CD14-positive monocyte (primary cell): ENCODE measurements at regions not wholly inside any gene's neighbourhood (a gene's known extent, or its start where the extent isn't known, plus 50 kb on each side); places are given as distances from the start of the nearest gene placed in this dataset.

Experiments
- DNase-seq, 3 donors: peaks; one replicate each; pipeline ENCODE4 v3.0.0-alpha.2; 2011 to 2022
- H2AFZ ChIP-seq: 2 replicates; pipeline ENCODE4 v1.6.0; 2012; ENCODE audit warnings: mild to moderate bottlenecking, low read depth, low read length, inconsistent platforms; ENCODE audit not compliant: insufficient read depth, poor library complexity, severe bottlenecking
- H3K27ac ChIP-seq, 2 donors: 1 replicate in 1 of 2; 2 replicates in 1 of 2; pipeline ENCODE4 v1.5.1; 2012 to 2013; ENCODE audit warnings: low read length in 2 of 2, control low read depth in 1 of 2, inconsistent platforms in 1 of 2, low read depth in 1 of 2, mild to moderate bottlenecking in 1 of 2
- H3K27me3 ChIP-seq, 2 donors: one replicate each; pipeline versions ENCODE4 v1.6.0 to v1.6.1; 2011 to 2013; ENCODE audit warnings: low read length in 2 of 2; ENCODE audit not compliant: control insufficient read depth in 2 of 2, insufficient read depth in 2 of 2
- H3K36me3 ChIP-seq, 2 donors: replicated peaks in 1 of 2; 1 replicate in 1 of 2; 2 replicates in 1 of 2; pipeline versions ENCODE4 v1.5.1 to v1.6.1; 2012 to 2013; ENCODE audit warnings: low read length in 2 of 2, control low read depth in 1 of 2, inconsistent platforms in 1 of 2, mild to moderate bottlenecking in 1 of 2; ENCODE audit not compliant: insufficient read depth in 2 of 2, control insufficient read depth in 1 of 2
- H3K4me1 ChIP-seq, 2 donors: 1 replicate in 1 of 2; 2 replicates in 1 of 2; pipeline versions ENCODE4 v1.5.1 to v1.6.1; 2012 to 2013; ENCODE audit warnings: low read length in 2 of 2, control low read depth in 1 of 2, inconsistent platforms in 1 of 2, mild to moderate bottlenecking in 1 of 2, moderate library complexity in 1 of 2; ENCODE audit not compliant: insufficient read depth in 2 of 2, control insufficient read depth in 1 of 2
- H3K4me2 ChIP-seq: replicated peaks from 2 replicates; pipeline ENCODE3; 2012; ENCODE audit warnings: low read length, moderate library complexity, mild to moderate bottlenecking; ENCODE audit not compliant: poor library complexity, severe bottlenecking; ENCODE audit errors: extremely low read depth
- H3K4me3 ChIP-seq, 3 experiments: fragments of 200-600 bp in 1 of 3; sonication (generic) in 1 of 3; replicated peaks in 1 of 3; 1 replicate in 2 of 3; 2 replicates in 1 of 3; pipeline ENCODE4 v1.5.1; 2011 to 2013; ENCODE audit warnings: low read length in 3 of 3, mild to moderate bottlenecking in 3 of 3, control low read depth in 2 of 3, low read depth in 2 of 3, inconsistent platforms in 1 of 3, moderate library complexity in 1 of 3
- H3K79me2 ChIP-seq: 2 replicates; pipeline ENCODE4 v1.6.0; 2012; ENCODE audit warnings: mild to moderate bottlenecking, control low read depth, inconsistent platforms, low read length, moderate library complexity; ENCODE audit not compliant: insufficient read depth
- H3K9ac ChIP-seq: 2 replicates; pipeline ENCODE4 v1.6.0; 2017; ENCODE audit warnings: low read length, mild to moderate bottlenecking; ENCODE audit not compliant: insufficient read depth, poor library complexity, severe bottlenecking
- H3K9me3 ChIP-seq, 2 donors: replicated peaks in 1 of 2; 1 replicate in 1 of 2; 2 replicates in 1 of 2; pipeline versions ENCODE4 v1.5.1 to v1.6.1; 2012 to 2013; ENCODE audit warnings: low read length in 2 of 2, control low read depth in 1 of 2; ENCODE audit not compliant: control insufficient read depth in 1 of 2, insufficient read depth in 1 of 2
- H4K20me1 ChIP-seq: 2 replicates; pipeline ENCODE4 v1.6.0; 2012; ENCODE audit warnings: mild to moderate bottlenecking, low read length, control low read depth, moderate library complexity; ENCODE audit not compliant: insufficient read depth
- H3K27ac Mint-ChIP-seq, 7 donors: one replicate each; pipeline ENCODE4 v1.8.0; 2020; ENCODE audit warnings: mild to moderate bottlenecking in 7 of 7, mixed read lengths in 7 of 7, moderate library complexity in 6 of 7, inconsistent platforms in 2 of 7
- H3K27me3 Mint-ChIP-seq, 3 donors: one replicate each; pipeline ENCODE4 v1.8.0; 2021 to 2022; ENCODE audit warnings: low read depth in 3 of 3, mild to moderate bottlenecking in 3 of 3, mixed read lengths in 3 of 3, moderate library complexity in 3 of 3, inconsistent platforms in 1 of 3
- H3K36me3 Mint-ChIP-seq, 2 donors: one replicate each; pipeline ENCODE4 v1.8.0; 2020; ENCODE audit warnings: mixed read lengths in 2 of 2, inconsistent platforms in 1 of 2, mild to moderate bottlenecking in 1 of 2
- H3K4me1 Mint-ChIP-seq: one replicate; pipeline ENCODE4 v1.8.0; 2020; ENCODE audit warnings: mild to moderate bottlenecking, mixed read lengths
- H3K4me3 Mint-ChIP-seq, 2 donors: one replicate each; pipeline ENCODE4 v1.8.0; 2020; ENCODE audit warnings: mild to moderate bottlenecking in 2 of 2, mixed read lengths in 2 of 2, moderate library complexity in 1 of 2
- H3K9me3 Mint-ChIP-seq, 7 donors: one replicate each; pipeline ENCODE4 v1.8.0; 2020 to 2022; ENCODE audit warnings: mixed read lengths in 7 of 7, mild to moderate bottlenecking in 6 of 7, moderate library complexity in 6 of 7, inconsistent platforms in 2 of 7
- CTCF ChIP-seq: fragments of 200-600 bp; IDR thresholded peaks from one replicate; pipeline ENCODE4 v1.8.0; 2022; ENCODE audit warnings: antibody characterized with exemption, mild to moderate bottlenecking
- WGBS: methylation state at CpG from one replicate; pipeline ENCODE4 v1.1.5; 2013; ENCODE audit warnings: missing lambda C conversion rate; ENCODE audit not compliant: insufficient coverage; 5-methylcytosine and 5-hydroxymethylcytosine counted together
- intact Hi-C, 2 donors: fragments of 100-400 bp; cut with micrococcal nuclease; formaldehyde crosslinking; loops; one replicate each; pipeline versions ENCODE4 v1.15.0 to v1.15.1; 2023

GRCh38 chr22:48704335-48704734, 1123.3 kb downstream of the BRD1 start:
- H3K27me3 ChIP-seq = no peaks in the 10 kb centered on the region
- no peaks in the 10 kb centered on the region for H3K9me3 ChIP-seq
- intact Hi-C loops = no loop called here
- Mint-ChIP-seq H3K4me3 (no peak overlapping the region), H3K9me3 (peaks cover 0 to 3% (median 0%) of the 10 kb centered on the region in 7 donors), H3K36me3 (no peaks in the 10 kb centered on the region), H3K27ac (no peak overlapping the region), H3K4me1 (peaks cover 16% of the 10 kb centered on the region), H3K27me3 (peaks cover 0 to 3% (median 0%) of the 10 kb centered on the region in 3 donors)
- 86% methylated on average over 10 of the region's 13 CpGs for WGBS
- no peak overlapping the region for H3K4me2 ChIP-seq
- no peak overlapping the region for H3K4me3 ChIP-seq
- no peaks in the 10 kb centered on the region for H3K36me3 ChIP-seq
- H2AFZ ChIP-seq = no peak overlapping the region
- H3K79me2 ChIP-seq = no peaks in the 10 kb centered on the region
- peaks cover 15 to 17% of the 10 kb centered on the region in 2 donors for H3K4me1 ChIP-seq
- DNase-seq = no peak
- TF ChIP-seq CTCF = no peak
- H4K20me1 ChIP-seq = no peaks in the 10 kb centered on the region
- H3K27ac ChIP-seq = no peak overlapping the region
- H3K9ac ChIP-seq = no peak overlapping the region

- no peaks in the 10 kb centered on the region for H4K20me1 ChIP-seq
- H3K36me3 Mint-ChIP-seq = no peaks in the 10 kb centered on the region
- H3K4me3 ChIP-seq = no peak overlapping the region
- peaks cover 16% of the 10 kb centered on the region for H3K4me1 Mint-ChIP-seq
- H3K9me3 ChIP-seq = no peaks in the 10 kb centered on the region
- no peaks in the 10 kb centered on the region for H3K27me3 ChIP-seq
- no peaks in the 10 kb centered on the region for H3K36me3 ChIP-seq
- H3K4me2 ChIP-seq = no peak overlapping the region
- WGBS = 91% methylated on average over 12 of the region's 17 CpGs
- TF ChIP-seq CTCF = no peak
- intact Hi-C loops = no loop called here
- H3K4me1 ChIP-seq = peaks cover 15 to 17% of the 10 kb centered on the region in 2 donors
- DNase-seq = no peak
- H3K27ac ChIP-seq = no peak overlapping the region
- H3K4me3 Mint-ChIP-seq = no peak overlapping the region
- peaks cover 0 to 3% (median 0%) of the 10 kb centered on the region in 3 donors for H3K27me3 Mint-ChIP-seq
- H3K9me3 Mint-ChIP-seq = peaks cover 0 to 3% (median 0%) of the 10 kb centered on the region in 7 donors
- no peaks in the 10 kb centered on the region for H3K79me2 ChIP-seq
- H3K9ac ChIP-seq = peak overlapping the region; percentile 59
- no peak overlapping the region for H2AFZ ChIP-seq
- H3K27ac Mint-ChIP-seq = peak overlapping the region in 1 of 7 donors; percentile 15
Observed at GRCh38 chr22:48703265-48703941, 1124.3 kb downstream of the BRD1 start.
